Psoas muscle (tissue), 7 donors: ENCODE measurements at regions not wholly inside any gene's neighbourhood (a gene's known extent, or its start where the extent isn't known, plus 50 kb on each side); places are given as distances from the start of the nearest gene placed in this dataset.

ENCODE experiments used
- ATAC-seq, 4 donors: fragments of 200-7000 bp; cut with Tn5 transposase; one replicate each; pipeline ENCODE4 v1.9.1; 2020; ENCODE audit warnings: moderate library complexity in 3 of 4, mild to moderate bottlenecking in 2 of 4
- DNase-seq, 2 donors: peaks; one replicate each; pipeline ENCODE4 v3.0.0-alpha.2; 2020
- H3K27ac ChIP-seq: fragments of 200-600 bp; one replicate; pipeline ENCODE4 v1.8.0; 2022
- H3K27me3 ChIP-seq, 3 donors: fragments of 200-600 bp in 1 of 3; one replicate each; pipeline versions ENCODE4 v1.6.1 to v1.8.0; 2013 to 2022; ENCODE audit warnings: low read length in 2 of 3, mild to moderate bottlenecking in 2 of 3, moderate library complexity in 1 of 3; ENCODE audit not compliant: insufficient read depth in 3 of 3
- H3K36me3 ChIP-seq, 2 donors: fragments of 200-600 bp in 1 of 2; one replicate each; pipeline versions ENCODE4 v1.6.1 to v1.8.0; 2013 to 2022; ENCODE audit warnings: low read depth in 1 of 2, mild to moderate bottlenecking in 1 of 2, moderate library complexity in 1 of 2; ENCODE audit not compliant: insufficient read depth in 1 of 2
- H3K4me1 ChIP-seq: fragments of 200-600 bp; one replicate; pipeline ENCODE4 v1.8.0; 2022
- H3K4me3 ChIP-seq: fragments of 200-600 bp; one replicate; pipeline ENCODE4 v1.8.0; 2022; ENCODE audit warnings: mild to moderate bottlenecking
- H3K9me3 ChIP-seq: fragments of 200-600 bp; one replicate; pipeline ENCODE4 v1.8.0; 2022
- CTCF ChIP-seq: fragments of 200-600 bp; IDR thresholded peaks from one replicate; pipeline ENCODE4 v1.8.0; 2022; ENCODE audit warnings: antibody characterized with exemption
- WGBS, 3 donors: extraction: QIAGEN DNeasy Blood & Tissue Kit; methylation state at CpG; one replicate each; pipeline versions ENCODE4 v1.1.6 to v1.1.7; 2013; 5-methylcytosine and 5-hydroxymethylcytosine counted together
- intact Hi-C, 2 donors: fragments of 100-400 bp; cut with DNase I; formaldehyde crosslinking; loops; one replicate each; pipeline versions ENCODE4 v1.11.0 to v1.14.2; 2022
- donor health status: healthy with polysubstance abuse.
- donor health status: DM: no; HTN: no; CAD: no; lungs with moderate emphysema.
- donor health status: Bipolar disorder and iron deficiency.
- donor health status: healthy.
- donor health status: DM: yes; HTN: yes; CAD: no.
- donor health status: DM: no; HTN: no; CAD: no.
- donor health status: DM: yes; HTN: yes; CAD: no.

- DNase-seq (no peak), ATAC-seq (no peak)
- TF ChIP-seq CTCF: no peak
- Histone ChIP-seq H3K4me1 (no peaks in the 10 kb centered on the region), H3K9me3 (no peaks in the 10 kb centered on the region), H3K27me3 (no peaks in the 10 kb centered on the region), H3K36me3 (no peaks in the 10 kb centered on the region), H3K27ac (no peak overlapping the region), H3K4me3 (no peak overlapping the region)
- intact Hi-C loops: no loop called here
- 85 to 92% (median 88%) methylated on average over 1 of the region's 1 CpG for WGBS, 3 donors
Measured at GRCh38 chr1:195529881-195530280, 1078.4 kb downstream of the KCNT2 start.

- DNase-seq: no peak
- intact Hi-C loops: no loop called here
- 84 to 88% (median 88%) methylated on average over 3 of the region's 3 CpGs for WGBS, 3 donors
- Histone ChIP-seq H3K27ac (no peak overlapping the region), H3K27me3 (peaks cover 0 to 2% (median 0%) of the 10 kb centered on the region in 3 donors), H3K4me3 (no peak overlapping the region), H3K9me3 (no peaks in the 10 kb centered on the region), H3K4me1 (no peaks in the 10 kb centered on the region), H3K36me3 (no peaks in the 10 kb centered on the region)
- no peak for ATAC-seq
- TF ChIP-seq CTCF: no peak
Measured at GRCh38 chr1:195520757-195521156, 1087.5 kb downstream of the KCNT2 start.

- H3K27ac ChIP-seq: no peak overlapping the region
- DNase-seq (no peak), ATAC-seq (no peak)
- no peaks in the 10 kb centered on the region for H3K36me3 ChIP-seq
- no peaks in the 10 kb centered on the region for H3K9me3 ChIP-seq
- H3K4me3 ChIP-seq: no peak overlapping the region
- TF ChIP-seq CTCF: no peak
- intact Hi-C loops: no loop called here
- H3K4me1 ChIP-seq: no peaks in the 10 kb centered on the region
- peaks cover 0 to 2% (median 0%) of the 10 kb centered on the region in 3 donors for H3K27me3 ChIP-seq
Measured at GRCh38 chr1:195516036-195516435, 1092.2 kb downstream of the KCNT2 start.

- TF ChIP-seq CTCF: no peak
- Histone ChIP-seq H3K4me3 (no peak overlapping the region), H3K4me1 (no peaks in the 10 kb centered on the region), H3K36me3 (no peaks in the 10 kb centered on the region), H3K9me3 (no peaks in the 10 kb centered on the region), H3K27ac (no peak overlapping the region), H3K27me3 (no peaks in the 10 kb centered on the region)
- ATAC-seq (no peak), DNase-seq (no peak)
- intact Hi-C loops: no loop called here
- WGBS, 3 donors: 96 to 100% (median 96%) methylated on average over 1 of the region's 1 CpG
Measured at GRCh38 chr1:195511501-195511900, 1096.7 kb downstream of the KCNT2 start.

- Histone ChIP-seq H3K4me1 (no peaks in the 10 kb centered on the region), H3K4me3 (no peak overlapping the region), H3K27ac (no peak overlapping the region), H3K9me3 (no peaks in the 10 kb centered on the region), H3K27me3 (no peaks in the 10 kb centered on the region), H3K36me3 (no peaks in the 10 kb centered on the region)
- intact Hi-C loops: no loop called here
- WGBS, 3 donors: 65 to 78% (median 71%) methylated on average over 2 of the region's 2 CpGs
- no peak for TF ChIP-seq CTCF
- no peak for ATAC-seq
- no peak for DNase-seq
Measured at GRCh38 chr1:195501118-195501517, 1107.1 kb downstream of the KCNT2 start.
